NCI-H1930 (cell line): ENCODE measurements at regions not wholly inside any gene's neighbourhood (a gene's known extent, or its start where the extent isn't known, plus 50 kb on each side); places are given as distances from the start of the nearest gene placed in this dataset.

ENCODE experiments used
- DNase-seq, 2 experiments: peaks; one replicate each; lab custom pipeline; 2025; lab: John Stamatoyannopoulos, UW

DNA sequence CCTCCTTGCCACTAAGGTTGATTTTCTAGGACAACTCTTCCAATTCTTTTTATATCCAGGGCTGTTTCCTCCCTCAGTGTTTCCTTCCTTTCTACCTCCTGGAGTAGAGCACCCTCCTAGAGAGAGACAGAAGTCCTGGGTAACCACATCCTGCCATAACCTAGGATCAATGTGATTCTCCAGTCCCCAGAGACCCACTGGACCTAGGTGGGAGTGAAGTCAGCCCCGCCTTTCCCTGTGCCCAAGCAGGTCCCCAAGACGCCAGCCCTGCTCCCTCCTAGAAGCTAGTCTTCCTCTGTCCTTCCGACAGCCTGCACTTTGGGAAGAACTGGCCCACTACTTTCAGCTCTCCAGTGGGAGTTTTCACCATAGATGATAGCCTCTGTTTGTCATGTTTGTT lies 166.8 kb upstream of the PLEKHG7 start:
- DNase-seq = no peak

DNA sequence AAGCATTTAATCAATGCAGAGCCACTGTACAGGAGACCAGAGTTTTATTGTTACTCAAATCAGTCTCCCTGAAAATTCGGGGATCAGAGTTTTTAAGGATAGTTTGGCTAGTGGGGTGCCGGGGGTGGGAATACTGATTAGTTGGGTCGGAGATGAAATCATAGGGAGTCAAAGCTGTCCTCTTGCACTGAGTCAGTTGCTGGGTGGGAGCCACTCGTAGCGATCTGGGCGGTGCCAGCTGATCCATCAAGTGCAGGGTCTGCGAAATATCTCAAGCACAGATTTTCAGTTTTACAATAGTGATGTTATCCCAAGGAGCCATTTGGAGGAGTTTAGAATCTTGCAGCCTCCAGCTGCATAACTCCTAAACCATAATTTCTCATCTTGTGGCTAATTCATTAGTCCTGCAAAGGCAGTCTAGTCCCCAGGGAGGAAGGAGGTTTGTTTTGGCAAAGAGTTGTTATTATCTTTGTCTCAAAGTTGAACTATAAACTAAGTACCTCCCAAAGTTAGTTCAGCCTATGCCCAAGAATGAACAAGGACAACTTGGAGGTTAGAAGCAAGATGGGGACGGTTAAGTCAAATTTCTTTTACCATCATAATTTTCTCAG lies 169.4 kb upstream of the PLEKHG7 start:
- no peak for DNase-seq

DNA sequence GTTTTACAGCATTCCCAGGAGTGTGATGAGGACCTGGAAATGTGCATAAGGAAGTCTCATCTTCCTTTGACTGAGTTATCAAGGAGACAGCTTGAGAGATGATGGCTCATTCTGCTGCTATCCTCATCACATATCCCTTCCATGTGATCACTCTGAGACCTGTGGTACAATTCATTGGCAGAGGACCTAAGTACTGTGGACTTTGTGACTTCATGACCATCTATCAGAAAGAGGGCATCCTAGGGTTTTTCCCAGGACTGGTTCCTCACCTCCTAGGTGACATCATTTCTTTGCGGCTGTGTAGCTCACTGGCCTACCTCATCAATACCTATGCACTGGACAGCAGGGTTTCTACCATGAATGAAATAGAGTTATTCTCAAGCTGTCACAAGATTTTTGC lies 172.1 kb upstream of the PLEKHG7 start:
- DNase-seq = no peak

DNA sequence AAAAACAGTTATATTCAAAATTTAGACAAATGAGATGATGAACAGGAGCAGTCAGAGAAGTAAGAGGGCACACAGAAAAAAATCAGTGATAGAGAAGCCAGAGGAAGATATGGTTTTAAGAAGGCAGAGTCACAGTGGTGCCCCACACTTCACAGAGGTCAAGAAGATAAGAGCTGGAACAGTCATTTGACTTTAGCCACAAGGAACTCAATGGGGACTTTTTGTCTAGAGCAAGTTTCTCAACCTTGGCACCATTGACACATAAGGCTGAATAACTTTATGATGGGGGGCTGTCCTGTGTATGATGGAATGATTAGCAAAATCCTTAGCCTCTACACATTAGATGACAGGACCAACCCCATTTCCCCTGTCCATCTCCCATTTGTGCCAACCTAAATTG lies 172.8 kb upstream of the PLEKHG7 start:
- DNase-seq = no peak

DNA sequence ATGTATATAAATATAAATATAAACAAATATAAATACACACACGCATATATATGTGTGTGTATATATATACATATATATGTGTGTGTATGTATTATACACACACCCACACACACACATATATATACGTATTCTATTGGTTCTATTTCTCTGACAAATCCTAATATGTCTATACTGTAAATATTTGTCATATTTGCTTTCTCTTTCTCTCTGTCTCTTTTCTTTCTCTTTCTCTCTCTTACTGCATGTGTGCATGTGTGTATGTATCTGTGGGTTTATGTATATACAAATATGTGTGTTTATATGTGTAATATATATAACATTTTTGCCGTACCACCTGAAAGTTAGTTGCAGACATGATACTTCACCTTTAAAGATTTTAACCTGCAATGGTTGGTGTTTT lies 174.2 kb upstream of the PLEKHG7 start:
- DNase-seq = no peak

DNA sequence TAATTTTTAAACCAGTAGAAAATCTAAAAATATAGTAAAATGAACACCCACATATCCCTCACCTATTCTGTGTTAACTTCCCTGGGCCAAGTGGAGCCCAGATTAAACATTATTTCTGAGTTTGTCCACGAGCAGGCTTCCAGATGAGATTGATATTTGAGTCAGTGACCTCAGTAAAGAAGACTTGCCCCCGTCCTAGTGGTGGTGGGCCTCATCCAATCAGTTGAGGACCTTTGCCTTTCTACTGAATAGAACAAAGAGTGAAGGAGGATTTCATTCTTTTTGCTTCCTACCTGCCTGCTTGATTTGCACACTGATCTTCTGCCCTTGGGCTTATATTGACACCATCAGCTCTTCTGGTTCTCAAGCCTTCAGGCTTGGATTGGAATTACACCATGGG lies 174.7 kb upstream of the PLEKHG7 start:
- DNase-seq = no peak

DNA sequence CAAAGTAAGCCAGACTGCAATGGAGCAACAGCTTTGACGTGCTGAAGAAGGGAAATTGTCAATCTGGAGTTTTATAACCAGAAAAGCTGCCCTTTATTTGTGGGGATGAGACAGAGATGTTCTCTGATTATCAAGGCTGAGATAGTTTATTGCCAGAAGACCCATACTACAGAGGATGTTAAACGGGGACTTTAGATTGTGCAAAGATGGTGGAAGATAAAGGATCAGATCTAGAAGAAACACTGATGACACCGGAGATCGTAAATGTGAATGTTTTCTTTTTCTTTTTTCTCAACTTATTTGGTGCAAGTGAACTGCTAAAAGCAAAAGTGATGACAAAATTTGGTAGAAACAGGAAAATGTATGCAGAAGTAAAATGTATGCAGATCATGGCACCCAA lies 178.3 kb upstream of the PLEKHG7 start:
- DNase-seq = no peak

DNA sequence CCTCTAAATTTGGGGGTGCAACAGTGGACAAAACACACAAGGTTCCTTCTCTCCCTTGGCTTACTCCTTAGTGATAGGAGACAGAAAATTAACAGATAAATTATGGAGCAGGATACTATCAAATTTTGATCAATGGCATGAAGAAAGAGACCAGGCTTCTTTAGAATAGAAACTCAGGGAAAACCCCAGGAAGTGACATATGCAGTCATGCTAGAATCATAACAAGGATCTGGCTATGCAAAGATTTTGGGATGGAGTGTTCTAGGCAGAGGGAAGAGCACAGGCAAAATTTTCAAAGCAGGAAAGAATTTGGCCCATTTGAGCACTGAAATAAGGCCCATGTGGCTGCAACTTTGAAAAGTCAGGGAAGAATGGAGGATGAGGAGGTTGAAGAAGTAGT lies 182.3 kb upstream of the PLEKHG7 start:
- no peak for DNase-seq

DNA sequence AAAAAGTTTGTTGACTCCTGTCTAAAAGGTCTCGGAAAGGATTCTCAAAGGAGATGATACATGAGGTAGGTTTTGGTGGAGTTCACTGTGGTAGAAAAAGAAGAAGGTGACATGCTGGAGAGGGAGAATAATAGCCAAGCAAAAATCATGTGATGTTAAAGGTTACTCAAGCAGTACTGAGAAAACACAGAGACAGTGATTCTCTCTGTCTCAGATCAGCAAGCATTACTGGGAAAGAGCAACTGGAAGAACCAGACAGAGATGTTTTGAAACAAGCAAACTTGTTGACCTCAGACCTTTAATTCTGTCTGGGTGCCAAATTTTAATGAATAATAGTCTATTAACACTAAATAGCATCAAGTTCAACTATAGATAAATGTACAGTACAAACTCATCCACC lies 183.5 kb upstream of the PLEKHG7 start:
- DNase-seq = no peak

DNA sequence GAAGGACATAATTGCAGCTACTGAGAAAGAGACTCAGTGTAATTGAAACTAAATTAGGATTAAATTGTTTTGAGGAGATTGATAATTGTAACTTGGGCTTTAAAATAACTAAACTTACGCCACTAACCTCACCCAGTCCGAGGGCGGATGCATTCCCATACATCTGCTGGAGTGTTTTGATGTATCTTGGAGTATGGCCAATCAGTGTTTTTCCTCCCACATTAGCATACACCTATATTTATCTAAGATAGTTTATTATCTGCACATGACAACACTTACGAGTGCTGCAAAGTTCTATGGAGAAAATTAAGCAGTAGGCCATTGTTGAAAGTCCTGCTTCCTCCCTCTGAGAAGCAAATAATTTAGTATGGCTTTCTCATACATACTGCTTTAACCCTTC lies 184.7 kb upstream of the PLEKHG7 start:
- DNase-seq = no peak

DNA sequence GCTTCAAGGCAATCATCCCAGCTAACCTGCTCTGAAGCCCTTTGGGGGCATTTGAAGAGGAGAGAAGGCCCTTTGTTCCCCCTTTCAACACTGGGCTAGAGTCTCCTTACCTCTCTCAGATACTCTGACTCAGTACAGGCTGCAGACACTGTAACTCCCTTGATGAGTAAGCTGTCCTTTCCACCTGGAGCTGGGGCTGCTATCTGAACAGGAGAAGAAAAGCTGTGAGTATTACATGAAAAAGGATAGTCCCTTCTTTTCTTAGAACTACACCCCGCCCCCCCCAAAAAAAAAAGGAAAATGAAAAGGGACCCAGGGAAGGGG lies 186.6 kb upstream of the PLEKHG7 start:
- no peak for DNase-seq

DNA sequence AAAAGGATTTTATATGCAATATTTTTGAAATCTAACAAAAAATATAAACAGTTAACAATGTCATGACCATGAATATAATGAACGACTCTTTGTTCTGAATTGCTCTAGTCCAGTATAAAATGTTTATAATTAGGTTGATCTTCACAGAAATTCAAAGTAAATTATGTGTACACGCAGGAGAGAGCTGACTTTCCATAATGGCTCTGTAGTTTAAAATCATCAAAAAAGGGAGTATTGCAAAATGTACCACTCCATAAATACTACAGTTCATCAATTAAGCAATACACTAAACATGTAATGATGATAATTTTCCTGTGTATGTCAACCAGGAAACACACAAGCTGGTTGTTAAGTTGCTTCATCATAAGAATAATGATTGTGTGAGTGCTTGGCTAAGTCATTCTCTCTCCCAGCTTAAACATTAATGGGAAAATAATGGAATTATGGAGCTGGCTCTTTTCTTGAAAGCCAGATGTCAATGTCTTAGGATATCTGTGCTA lies 189.5 kb upstream of the PLEKHG7 start:
- no peak for DNase-seq

DNA sequence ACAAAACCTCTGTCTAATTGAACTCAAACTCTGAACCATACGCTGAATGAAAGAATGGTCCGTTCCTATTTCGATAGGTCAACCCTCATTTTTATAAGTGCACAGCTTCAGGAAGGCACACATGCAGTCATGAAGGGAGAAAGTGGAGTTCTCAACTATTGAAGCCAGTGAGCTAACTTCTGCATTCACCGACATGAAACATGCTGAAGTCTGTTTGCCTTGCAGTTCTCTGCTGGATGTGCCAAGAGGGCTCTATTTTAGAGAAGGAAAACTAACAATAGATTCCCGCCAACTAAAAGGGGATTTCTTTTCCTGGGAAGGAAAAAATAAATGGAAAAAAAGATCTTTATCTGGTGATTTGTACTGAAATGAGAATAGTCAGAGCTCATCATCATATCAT lies 191.0 kb upstream of the PLEKHG7 start:
- no peak for DNase-seq

DNA sequence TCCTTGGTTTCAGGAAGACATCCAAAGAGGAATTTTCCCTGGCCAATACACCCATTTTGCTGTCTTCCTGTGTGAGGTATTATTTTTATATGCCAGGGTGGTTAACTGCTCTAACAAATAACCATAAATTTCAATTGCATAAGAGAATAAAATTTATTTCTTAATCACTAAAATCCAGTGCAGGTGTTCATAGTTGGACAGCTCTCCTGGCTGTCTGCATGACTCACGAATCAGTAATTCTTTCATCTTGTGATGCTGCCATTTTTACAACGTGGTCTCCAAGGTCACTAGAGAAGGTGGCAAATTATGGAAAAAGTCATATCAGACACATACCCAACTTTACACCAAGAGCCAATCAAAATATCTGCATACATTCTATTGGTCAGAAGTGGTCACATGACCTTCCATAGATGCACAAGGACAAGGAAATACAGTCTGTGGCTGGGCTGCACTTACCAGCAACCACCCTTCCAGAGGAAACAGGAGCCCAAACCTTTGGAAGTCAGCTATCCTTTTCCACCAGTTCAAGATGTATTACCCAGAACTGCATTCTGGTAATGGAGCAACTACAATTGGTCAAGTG lies 193.5 kb upstream of the PLEKHG7 start:
- DNase-seq = no peak

DNA sequence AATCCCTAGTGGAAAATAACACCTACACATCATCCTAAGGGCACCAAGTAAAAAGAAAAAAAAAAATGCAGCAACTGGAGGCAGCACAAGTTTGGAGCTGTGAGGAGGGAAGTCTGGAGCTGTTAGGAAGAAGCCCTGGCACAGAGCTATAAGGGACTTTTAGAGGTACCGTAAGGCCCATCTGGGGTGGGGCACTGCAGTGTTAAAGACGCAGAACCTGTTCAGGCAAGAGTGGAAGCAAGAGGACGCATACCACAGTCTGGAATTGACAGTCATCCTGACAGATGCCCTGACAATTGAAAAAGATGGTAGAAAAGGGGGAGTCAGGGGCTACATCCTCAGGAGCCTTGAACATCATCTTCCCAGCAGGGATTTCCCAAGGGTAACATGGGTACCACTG lies 195.9 kb upstream of the PLEKHG7 start:
- DNase-seq = no peak

DNA sequence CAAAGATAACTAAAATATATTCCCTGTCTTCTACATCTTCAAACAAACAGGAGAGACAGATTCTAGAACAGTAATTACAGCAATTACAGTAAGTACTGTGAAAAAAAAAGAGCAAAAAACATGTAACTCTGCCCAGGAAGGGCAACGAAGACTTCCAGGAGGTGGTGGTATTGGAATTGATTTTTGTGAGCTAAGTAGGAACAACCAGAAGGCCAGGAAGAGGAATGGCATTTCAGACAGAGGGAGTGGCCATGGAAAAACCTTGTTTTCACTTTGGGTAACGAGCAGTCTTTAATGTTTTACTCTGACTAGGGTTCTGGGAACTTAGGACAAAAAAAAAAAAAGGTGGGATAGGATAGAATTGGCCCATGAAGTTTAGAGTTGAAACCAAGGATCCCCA lies 196.3 kb upstream of the PLEKHG7 start:
- DNase-seq = no peak

DNA sequence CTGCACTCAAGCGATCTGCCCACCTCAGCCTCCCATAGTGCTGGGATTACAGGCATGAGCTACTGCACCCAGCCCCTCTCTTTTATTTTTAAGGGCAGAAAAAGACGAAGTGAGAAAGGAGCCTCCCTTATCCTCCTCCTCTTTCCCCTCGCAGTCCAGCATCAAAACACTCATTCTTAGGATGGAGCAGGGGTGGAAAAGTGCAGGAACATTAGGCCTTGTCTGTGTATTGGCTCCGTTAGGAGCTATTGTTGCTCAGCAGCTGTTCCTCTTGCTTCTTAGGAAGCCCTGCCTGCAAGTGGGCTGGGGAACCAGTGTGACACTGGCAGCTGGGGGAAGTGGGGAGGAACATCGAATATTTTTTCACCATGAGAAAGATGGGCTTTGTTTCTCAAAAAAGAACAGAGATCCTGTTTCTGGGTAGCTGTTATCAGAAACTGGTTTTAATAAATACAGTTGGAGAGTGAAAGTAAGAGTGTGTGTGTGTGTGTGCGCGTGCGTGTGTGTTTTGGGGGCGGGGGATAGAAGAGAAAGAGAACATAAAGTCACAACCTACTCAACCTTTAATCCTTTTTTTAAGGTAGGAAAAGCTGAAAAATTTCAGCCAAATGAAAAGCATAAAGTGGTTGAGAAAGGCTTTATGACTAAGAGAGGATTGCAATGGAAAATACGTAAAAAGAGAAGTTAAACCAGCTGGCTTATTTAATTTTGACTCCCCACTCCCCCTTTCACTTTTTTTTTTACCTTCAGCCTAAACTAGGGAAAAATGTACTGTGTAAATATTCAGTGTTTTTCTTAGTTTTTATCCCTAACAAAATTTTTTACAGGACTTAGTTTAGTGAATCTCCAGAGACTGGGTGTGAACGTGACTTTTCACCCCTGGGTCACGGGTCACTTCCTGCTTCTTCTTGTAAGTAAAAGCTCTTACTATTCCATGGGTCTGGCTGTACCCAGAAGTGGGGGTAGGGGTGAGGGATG lies 197.2 kb upstream of the PLEKHG7 start:
- no peak for DNase-seq

DNA sequence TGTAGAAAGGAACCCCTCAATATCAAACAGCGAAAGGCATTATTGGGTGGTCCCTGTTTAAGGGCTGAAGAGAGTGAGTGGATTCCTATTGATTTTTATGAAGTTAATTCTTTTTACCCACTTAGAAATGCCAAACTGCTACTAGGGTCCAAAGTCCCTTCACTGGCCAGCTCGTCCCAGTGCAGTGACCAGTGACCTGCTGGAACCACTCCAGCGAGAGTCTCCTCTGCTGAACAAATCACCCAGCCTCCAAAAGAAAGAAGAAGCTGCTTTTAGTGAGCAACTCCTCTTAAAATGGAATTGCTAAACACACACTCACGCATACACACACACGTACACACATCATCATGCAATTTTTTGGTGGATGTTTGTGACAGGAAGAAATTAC lies 198.2 kb upstream of the PLEKHG7 start:
- DNase-seq = no peak

DNA sequence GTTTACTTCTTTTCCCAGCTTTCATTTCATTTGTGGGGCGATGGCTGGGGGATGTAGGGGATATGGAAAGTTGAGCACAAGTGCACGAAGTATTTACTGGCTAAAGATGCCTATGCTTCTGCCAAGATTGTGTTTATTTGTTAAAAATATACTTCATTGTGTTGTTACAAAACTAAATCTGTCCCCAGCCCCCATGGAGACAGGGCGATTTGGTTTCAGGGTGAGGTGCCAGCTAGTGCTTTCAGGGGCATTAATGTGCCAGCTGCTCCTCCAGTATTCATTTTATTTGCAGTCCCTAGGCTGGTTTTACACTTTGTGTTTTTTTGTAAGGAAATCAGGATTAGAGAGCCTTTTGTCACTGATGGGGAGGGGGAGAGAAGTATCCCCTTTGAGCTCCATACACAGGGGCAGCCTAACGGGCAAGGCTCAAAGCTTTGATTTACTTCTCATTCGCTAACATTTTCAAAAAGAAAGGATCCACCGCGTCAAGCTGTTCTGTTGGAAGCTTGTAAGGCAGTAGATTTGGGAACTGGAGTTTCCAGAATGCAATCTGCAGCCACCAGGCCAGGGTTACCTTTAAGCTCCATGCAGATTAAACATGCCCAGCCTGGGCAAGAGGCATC lies 198.7 kb upstream of the PLEKHG7 start:
- no peak for DNase-seq

DNA sequence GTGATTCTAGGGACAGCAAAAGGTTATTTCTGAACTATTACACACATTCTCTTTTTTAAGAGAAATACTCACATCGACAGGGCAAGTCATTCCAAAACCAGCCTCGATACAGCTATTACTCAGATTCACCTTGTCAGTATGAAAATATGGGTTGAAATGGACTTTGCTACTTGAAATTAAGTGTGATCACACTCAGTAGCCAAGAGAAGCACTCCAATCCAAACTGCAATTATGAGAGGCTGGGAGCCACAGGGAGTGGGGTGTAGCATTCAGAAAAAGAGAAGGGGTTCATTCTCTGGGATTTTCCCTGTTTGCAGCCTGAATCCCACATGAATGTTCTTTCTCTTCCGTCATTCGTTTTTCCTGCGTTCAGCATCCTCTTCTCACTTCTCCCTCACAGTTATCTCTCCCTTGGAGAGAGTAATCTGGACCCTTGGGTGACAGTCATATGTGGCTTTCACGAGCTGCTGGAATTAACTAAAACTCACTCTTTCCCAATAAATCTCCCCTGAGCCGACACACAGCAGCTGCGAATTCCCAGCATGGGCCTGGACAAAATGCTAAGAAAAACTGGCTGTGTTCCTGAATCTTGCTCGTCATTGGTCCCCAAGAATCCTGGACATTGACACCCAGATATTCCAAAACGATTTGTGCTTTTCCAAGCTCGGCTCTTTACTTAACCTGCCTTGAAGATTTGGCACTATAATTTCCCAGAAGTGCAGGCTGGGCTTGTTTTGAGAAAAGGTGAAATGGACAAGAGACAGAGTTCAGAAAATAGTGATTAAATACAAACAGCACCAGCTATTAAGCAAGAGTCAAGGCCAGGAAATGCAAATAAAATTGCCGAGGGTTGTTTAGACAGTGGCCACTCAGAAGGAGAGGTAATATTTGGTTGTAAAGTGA lies 199.5 kb upstream of the PLEKHG7 start:
- no peak for DNase-seq

DNA sequence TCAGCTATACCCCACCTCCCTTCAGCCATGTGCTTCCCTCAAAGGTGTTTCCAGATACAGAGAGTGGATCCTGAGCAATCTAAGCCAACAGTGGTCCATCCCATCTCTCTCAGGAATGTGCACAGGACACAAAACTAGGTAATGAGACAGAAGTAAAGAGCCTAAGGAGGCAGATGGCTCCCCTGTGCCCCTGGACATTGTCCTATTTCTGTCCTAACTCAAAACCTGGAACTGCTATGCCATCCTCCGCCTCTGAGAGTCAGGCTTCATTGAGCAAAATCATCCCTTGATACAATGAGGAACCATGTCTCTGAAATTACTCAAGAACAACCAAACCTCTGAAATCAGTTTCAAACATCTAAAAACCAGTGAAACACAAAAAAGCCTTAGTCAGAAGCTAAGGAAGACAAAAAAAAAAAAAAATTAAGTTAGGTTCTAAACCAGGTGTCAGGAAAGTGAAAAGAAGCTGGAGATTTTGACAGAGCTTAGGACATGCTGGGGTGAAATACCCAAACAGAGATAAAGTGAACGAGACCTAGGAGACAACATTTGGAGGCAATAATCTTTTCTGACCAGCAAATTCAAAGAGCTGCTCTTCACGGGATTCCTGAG lies 200.3 kb upstream of the PLEKHG7 start:
- DNase-seq = no peak
